Breast epithelium (tissue), 4 donors: ENCODE measurements at regions not wholly inside any gene's neighbourhood (a gene's known extent, or its start where the extent isn't known, plus 50 kb on each side); places are given as distances from the start of the nearest gene placed in this dataset.
"Not testable (repeated sequence)": the region's sequence is repeated elsewhere in the genome, so short reads cannot be mapped to it uniquely, and the experiment has no call there.

Experiments
- DNase-seq, 2 donors: peaks; one replicate each; pipeline ENCODE4 v3.0.0-alpha.2; 2019; ENCODE audit warnings: low spot score in 2 of 2
- H3K27ac ChIP-seq, 2 donors: fragments of 200-600 bp; sonication (generic) in 1 of 2; one replicate each; pipeline ENCODE4 v1.5.1; 2016 to 2019; ENCODE audit warnings: mild to moderate bottlenecking in 1 of 2
- H3K27me3 ChIP-seq, 2 donors: fragments of 200-600 bp; sonication (generic) in 1 of 2; one replicate each; pipeline versions ENCODE4 v1.5.1 to v1.6.0; 2017 to 2019; ENCODE audit warnings: control low read depth in 1 of 2, mild to moderate bottlenecking in 1 of 2
- H3K36me3 ChIP-seq: fragments of 200-600 bp; one replicate; pipeline ENCODE4 v1.5.1; 2019
- H3K4me1 ChIP-seq, 2 donors: fragments of 200-600 bp; sonication (generic); one replicate each; pipeline ENCODE4 v1.5.1; 2016 to 2019; ENCODE audit warnings: control low read depth in 1 of 2
- H3K4me3 ChIP-seq, 3 donors: fragments of 200-600 bp; sonication (generic); 1 replicate in 2 of 3; 2 replicates in 1 of 3; pipeline ENCODE4 v1.5.1; 2016 to 2019; ENCODE audit warnings: mild to moderate bottlenecking in 3 of 3, moderate library complexity in 2 of 3
- H3K9me3 ChIP-seq, 2 donors: fragments of 200-600 bp; sonication (generic) in 1 of 2; one replicate each; pipeline ENCODE4 v1.5.1; 2016 to 2019; ENCODE audit warnings: control low read depth in 1 of 2
- POLR2A ChIP-seq: fragments of 450-650 bp; IDR thresholded peaks from one replicate; pipeline ENCODE4 v1.6.1; 2016; ENCODE audit warnings: antibody characterized with exemption, mild to moderate bottlenecking, moderate library complexity
- POLR2AphosphoS5 ChIP-seq, 3 donors: sonication (generic); formaldehyde crosslinking; IDR thresholded peaks; one replicate each; pipeline ENCODE4 v1.6.1; 2017; ENCODE audit warnings: antibody characterized with exemption in 3 of 3
- intact Hi-C: fragments of 100-400 bp; cut with DNase I; formaldehyde crosslinking; loops from one replicate; pipeline ENCODE4 v1.15.1; 2023; ENCODE audit warnings: low total_unique reads
- TF ChIP-seq, protein P1 (sequence below), 3 donors: fragments of 450-650 bp; IDR thresholded peaks; one replicate each; pipeline ENCODE4 v1.5.1; 2016 to 2017; ENCODE audit warnings: antibody characterized with exemption in 3 of 3, mild to moderate bottlenecking in 3 of 3, moderate library complexity in 3 of 3

DNA sequence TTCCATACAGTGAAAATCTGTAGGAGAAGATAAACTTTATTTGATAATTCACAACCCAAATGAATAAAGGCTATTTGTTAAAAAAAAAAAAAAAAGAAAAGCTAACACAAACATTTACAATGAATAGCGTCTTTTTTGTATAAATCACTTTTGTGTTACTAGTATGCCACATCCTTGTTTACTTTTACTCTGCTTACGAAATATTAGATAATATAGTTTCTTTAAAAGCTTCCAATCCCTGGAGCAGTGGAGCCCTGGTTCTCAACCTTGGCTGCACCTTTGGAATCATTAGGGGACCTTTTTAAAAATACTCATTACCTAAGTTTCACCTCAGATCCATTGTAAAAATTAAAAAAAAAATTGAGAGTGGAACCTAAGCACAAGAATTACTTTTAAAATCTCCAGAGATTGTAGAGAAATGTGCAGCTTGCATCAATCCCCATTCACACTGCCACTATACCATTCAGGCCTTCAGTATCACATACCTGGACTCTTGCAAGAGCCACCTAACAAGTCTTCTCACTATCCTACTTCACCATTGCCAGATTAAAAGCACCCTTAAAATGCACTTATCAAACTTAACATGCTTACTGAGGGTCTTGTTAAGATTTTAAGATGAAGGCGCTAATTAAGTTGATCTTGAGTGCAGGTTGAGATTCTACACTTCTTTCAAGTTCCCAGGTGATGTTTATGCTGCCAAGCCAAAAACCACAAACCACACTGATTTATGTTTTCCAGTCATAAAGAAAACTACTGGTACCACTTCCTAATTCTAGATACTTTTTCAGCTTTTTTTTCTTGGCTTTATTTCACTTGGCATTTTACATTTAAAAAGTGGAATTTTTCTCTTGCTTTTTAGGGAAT is 59.7 kb upstream of the ZC3H15 start:
- TF ChIP-seq POLR2A (no peak), POLR2AphosphoS5 (IDR thresholded peaks at IDR 0.05) (no peak)
- TF ChIP-seq, protein P1, sequence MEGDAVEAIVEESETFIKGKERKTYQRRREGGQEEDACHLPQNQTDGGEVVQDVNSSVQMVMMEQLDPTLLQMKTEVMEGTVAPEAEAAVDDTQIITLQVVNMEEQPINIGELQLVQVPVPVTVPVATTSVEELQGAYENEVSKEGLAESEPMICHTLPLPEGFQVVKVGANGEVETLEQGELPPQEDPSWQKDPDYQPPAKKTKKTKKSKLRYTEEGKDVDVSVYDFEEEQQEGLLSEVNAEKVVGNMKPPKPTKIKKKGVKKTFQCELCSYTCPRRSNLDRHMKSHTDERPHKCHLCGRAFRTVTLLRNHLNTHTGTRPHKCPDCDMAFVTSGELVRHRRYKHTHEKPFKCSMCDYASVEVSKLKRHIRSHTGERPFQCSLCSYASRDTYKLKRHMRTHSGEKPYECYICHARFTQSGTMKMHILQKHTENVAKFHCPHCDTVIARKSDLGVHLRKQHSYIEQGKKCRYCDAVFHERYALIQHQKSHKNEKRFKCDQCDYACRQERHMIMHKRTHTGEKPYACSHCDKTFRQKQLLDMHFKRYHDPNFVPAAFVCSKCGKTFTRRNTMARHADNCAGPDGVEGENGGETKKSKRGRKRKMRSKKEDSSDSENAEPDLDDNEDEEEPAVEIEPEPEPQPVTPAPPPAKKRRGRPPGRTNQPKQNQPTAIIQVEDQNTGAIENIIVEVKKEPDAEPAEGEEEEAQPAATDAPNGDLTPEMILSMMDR (IDR thresholded peaks at IDR 0.05): no peak
- no peak overlapping the region for H3K27ac ChIP-seq
- no peak for DNase-seq
- H3K4me3 ChIP-seq: no peak overlapping the region
- no peaks in the 10 kb centered on the region for H3K27me3 ChIP-seq
- no peaks in the 10 kb centered on the region for H3K4me1 ChIP-seq
- no peaks in the 10 kb centered on the region for H3K9me3 ChIP-seq
- intact Hi-C loops: no loop called here
- H3K36me3 ChIP-seq: no peaks in the 10 kb centered on the region

DNA sequence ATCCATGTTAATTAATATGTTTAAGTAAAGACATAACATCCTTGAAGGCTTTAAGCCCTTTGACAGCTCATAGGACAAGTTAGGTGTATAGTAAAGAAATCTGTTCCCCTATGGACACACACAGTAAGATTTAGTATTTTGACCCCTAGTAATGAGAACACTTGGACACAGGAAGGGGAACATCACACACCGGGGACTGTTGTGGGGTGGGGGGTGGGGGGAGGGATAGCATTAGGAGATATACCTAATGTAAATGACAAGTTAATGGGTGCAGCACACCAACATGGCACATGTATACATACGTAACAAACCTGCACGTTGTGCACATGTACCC is 59.1 kb upstream of the ZC3H15 start:
- DNase-seq, H3K27me3 ChIP-seq, H3K9me3 ChIP-seq, H3K4me3 ChIP-seq, H3K4me1 ChIP-seq, intact Hi-C loops, H3K36me3 ChIP-seq, H3K27ac ChIP-seq: not testable (repeated sequence)

DNA sequence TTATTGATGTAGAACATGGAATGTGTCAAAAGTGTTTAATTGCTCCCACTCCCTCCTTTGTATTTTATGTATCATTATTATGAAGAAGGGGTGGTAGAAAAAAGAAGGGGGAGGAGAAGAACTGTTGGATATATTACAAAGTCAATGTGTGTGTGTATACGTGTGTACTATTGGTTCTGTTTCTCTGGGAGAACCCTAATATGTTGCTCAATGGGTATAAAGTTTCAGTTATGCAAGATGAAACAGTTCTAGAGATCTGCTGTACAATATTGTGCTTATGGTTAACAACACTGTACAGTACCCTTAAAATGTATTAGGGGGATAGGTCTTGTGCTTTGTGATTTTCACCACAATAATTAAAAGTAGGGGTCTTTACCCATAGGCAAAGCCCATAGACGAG is 58.1 kb upstream of the ZC3H15 start:
- TF ChIP-seq POLR2A (no peak), POLR2AphosphoS5 (IDR thresholded peaks at IDR 0.05) (no peak)
- TF ChIP-seq, protein P1 (IDR thresholded peaks at IDR 0.05): no peak
- intact Hi-C loops: no loop called here
- no peak for DNase-seq
- Histone ChIP-seq H3K27ac (no peak overlapping the region), H3K27me3 (no peaks in the 10 kb centered on the region), H3K4me1 (no peaks in the 10 kb centered on the region), H3K9me3 (no peaks in the 10 kb centered on the region), H3K36me3 (no peaks in the 10 kb centered on the region), H3K4me3 (no peak overlapping the region)

DNA sequence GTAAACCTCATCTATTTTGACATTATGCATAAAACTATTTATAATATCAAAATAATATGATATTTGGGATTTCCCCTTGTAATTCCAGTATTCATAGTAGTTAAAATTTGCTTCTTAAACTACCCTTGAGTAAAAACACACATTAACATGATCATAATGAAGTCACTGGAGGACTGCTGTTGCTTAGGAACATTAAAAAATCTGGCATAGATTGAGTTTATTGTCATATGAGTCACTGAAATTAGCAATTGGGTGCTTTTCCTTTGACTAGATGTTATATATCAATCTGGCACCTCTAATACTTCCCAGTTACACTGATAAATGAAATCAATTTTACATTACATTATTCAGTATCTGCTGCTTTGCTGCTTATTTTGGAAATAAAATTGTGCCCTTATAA is 57.0 kb upstream of the ZC3H15 start:
- no peak overlapping the region for H3K27ac ChIP-seq
- H3K36me3 ChIP-seq: no peaks in the 10 kb centered on the region
- TF ChIP-seq POLR2AphosphoS5 (IDR thresholded peaks at IDR 0.05) (no peak), POLR2A (no peak)
- TF ChIP-seq, protein P1 (IDR thresholded peaks at IDR 0.05): no peak
- H3K9me3 ChIP-seq: no peaks in the 10 kb centered on the region
- no peak overlapping the region for H3K4me3 ChIP-seq
- no peaks in the 10 kb centered on the region for H3K27me3 ChIP-seq
- no peak for DNase-seq
- no peaks in the 10 kb centered on the region for H3K4me1 ChIP-seq
- intact Hi-C loops: no loop called here

DNA sequence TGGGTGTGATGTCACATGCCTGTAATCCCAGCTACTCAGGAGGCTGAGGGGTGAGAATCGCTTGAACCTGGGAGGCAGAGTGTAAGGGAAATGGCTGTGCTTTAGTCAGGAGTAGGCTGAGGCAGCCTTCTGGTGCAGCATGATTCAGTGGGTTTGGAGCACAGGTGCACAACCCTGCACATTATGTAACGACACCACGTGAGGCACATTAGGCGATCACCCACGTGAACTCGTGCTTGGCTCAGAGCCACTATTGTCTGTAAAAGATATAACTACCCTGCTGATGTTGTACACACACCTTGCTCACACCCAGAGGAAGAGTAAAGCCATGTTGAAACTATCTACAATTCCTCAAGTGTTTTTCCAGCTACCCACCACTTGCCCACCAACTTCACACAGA is 54.8 kb upstream of the ZC3H15 start:
- TF ChIP-seq POLR2A: no peak
- TF ChIP-seq, protein P1 (IDR thresholded peaks at IDR 0.05): no peak
- no peak for TF ChIP-seq POLR2AphosphoS5 (IDR thresholded peaks at IDR 0.05)
- Histone ChIP-seq H3K27ac (no peak overlapping the region), H3K9me3 (no peaks in the 10 kb centered on the region), H3K4me3 (no peak overlapping the region), H3K36me3 (no peaks in the 10 kb centered on the region), H3K27me3 (no peaks in the 10 kb centered on the region), H3K4me1 (no peaks in the 10 kb centered on the region)
- intact Hi-C loops: no loop called here
- no peak for DNase-seq
